ENCODE measurements at regions not wholly inside any gene's neighbourhood (a gene's known extent, or its start where the extent isn't known, plus 50 kb on each side); places are given as distances from the start of the nearest gene placed in this dataset.

GRCh38 chr4:14025111-14025510, 397.6 kb upstream of the BOD1L1 start:
- TF ChIP-seq GATA3 (IDR thresholded peaks at IDR 0.05; ENCODE audit: low read depth, low read length) (no peak), GATA2 (IDR thresholded peaks at IDR 0.05; ENCODE audit: low read depth, low read length) (no peak)

Data from SH-SY5Y (cell line).